OCI-LY1 (cell line): ENCODE measurements at regions not wholly inside any gene's neighbourhood (a gene's known extent, or its start where the extent isn't known, plus 50 kb on each side); places are given as distances from the start of the nearest gene placed in this dataset.
"Not testable (repeated sequence)": the region's sequence is repeated elsewhere in the genome, so short reads cannot be mapped to it uniquely, and the experiment has no call there.

Experiments used
- H2AFZ ChIP-seq: fragments of 200-600 bp; sonication (generic), shearing (Covaris generic); 2 replicates; pipeline ENCODE4 v1.6.0; 2014; ENCODE audit warnings: antibody characterized with exemption, mild to moderate bottlenecking, low read length
- H3F3A ChIP-seq: fragments of 200-600 bp; sonication (generic), shearing (Covaris generic); 2 replicates; pipeline ENCODE4 v1.6.0; 2014; ENCODE audit warnings: mild to moderate bottlenecking, antibody characterized with exemption, low read length, moderate library complexity; ENCODE audit not compliant: insufficient read depth
- H3K27ac ChIP-seq: fragments of 200-600 bp; sonication (generic); 2 replicates; pipeline ENCODE4 v1.5.1; 2014; ENCODE audit warnings: low read length, mixed run types, mild to moderate bottlenecking, low read depth; ENCODE audit not compliant: poor library complexity, severe bottlenecking
- H3K27me3 ChIP-seq: fragments of 200-600 bp; sonication (generic); 2 replicates; pipeline ENCODE4 v1.6.0; 2014; ENCODE audit warnings: antibody characterized with exemption, mild to moderate bottlenecking, low read length, moderate library complexity; ENCODE audit not compliant: insufficient read depth
- H3K36me3 ChIP-seq: fragments of 200-600 bp; sonication (generic); 2 replicates; pipeline ENCODE4 v1.6.1; 2014; ENCODE audit warnings: mild to moderate bottlenecking, antibody characterized with exemption, low read length, moderate library complexity, mixed read lengths; ENCODE audit not compliant: insufficient read depth
- H3K4me1 ChIP-seq: fragments of 200-600 bp; sonication (generic); 2 replicates; pipeline ENCODE4 v1.5.1; 2014; ENCODE audit warnings: mild to moderate bottlenecking, low read length, moderate library complexity; ENCODE audit not compliant: insufficient read depth, severe bottlenecking
- H3K4me2 ChIP-seq: fragments of 200-600 bp; sonication (generic), shearing (Covaris generic); 2 replicates; pipeline ENCODE4 v1.6.1; 2014; ENCODE audit warnings: low read length
- H3K4me3 ChIP-seq: fragments of 200-600 bp; sonication (generic); 2 replicates; pipeline ENCODE4 v1.5.1; 2014; ENCODE audit warnings: low read length, low read depth, mild to moderate bottlenecking, mixed read lengths; ENCODE audit not compliant: poor library complexity, severe bottlenecking
- H3K79me2 ChIP-seq: fragments of 200-600 bp; shearing (Covaris generic); 2 replicates; pipeline ENCODE4 v1.6.1; 2016; ENCODE audit warnings: mixed run types, low read length, mixed read lengths; ENCODE audit not compliant: insufficient read depth
- H3K9ac ChIP-seq: fragments of 200-600 bp; sonication (generic), shearing (Covaris generic); 2 replicates; pipeline ENCODE4 v1.6.1; 2014; ENCODE audit warnings: mild to moderate bottlenecking, low read length, mixed read lengths
- H3K9me2 ChIP-seq: fragments of 200-600 bp; sonication (generic), shearing (Covaris generic); 2 replicates; pipeline ENCODE4 v1.6.1; 2014; ENCODE audit warnings: low read depth, mild to moderate bottlenecking, low read length, mixed read lengths
- H3K9me3 ChIP-seq: fragments of 200-600 bp; shearing (Covaris generic); 2 replicates; pipeline ENCODE4 v1.6.1; 2014; ENCODE audit warnings: low read length, mixed read lengths
- H4K20me1 ChIP-seq: fragments of 200-600 bp; sonication (generic), shearing (Covaris generic); 2 replicates; pipeline ENCODE4 v1.6.0; 2016; ENCODE audit warnings: mild to moderate bottlenecking, low read length; ENCODE audit not compliant: insufficient read depth
- EZH2 ChIP-seq: fragments of 200-600 bp; sonication (generic), shearing (Covaris generic); IDR thresholded peaks from 2 replicates; pipeline ENCODE4 v1.8.0; 2017; ENCODE audit warnings: borderline replicate concordance, mixed run types, mild to moderate bottlenecking, antibody characterized with exemption, low read length, moderate library complexity, mixed read lengths
- TF ChIP-seq, protein P1 (sequence below): fragments of 200-600 bp; sonication (generic), shearing (Covaris generic); IDR thresholded peaks from 2 replicates; pipeline ENCODE4 v1.5.1; 2017; ENCODE audit warnings: mild to moderate bottlenecking, antibody characterized with exemption, low read length, moderate library complexity, mixed read lengths

DNA sequence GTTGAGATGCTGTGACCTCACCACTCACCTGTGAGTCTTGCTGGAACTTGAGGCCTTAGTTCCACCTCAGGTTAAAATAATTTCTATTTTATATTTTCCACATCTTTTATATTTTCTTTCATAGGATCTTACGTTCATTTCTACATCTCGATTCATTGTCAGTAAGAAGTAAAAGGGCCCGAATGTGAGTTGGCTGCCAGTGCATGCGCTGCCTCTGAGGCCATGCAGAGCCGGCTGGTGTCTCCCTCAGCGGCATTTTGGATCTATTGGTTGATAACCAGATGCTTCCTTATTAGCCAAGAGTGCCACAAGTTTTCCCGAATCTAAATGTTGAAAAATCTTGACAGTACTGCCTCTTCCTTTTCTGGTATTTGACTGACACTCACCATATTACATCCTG, 347.3 kb downstream of the TEX29 start:
- TF ChIP-seq EZH2, result no peak
- TF ChIP-seq, protein P1, sequence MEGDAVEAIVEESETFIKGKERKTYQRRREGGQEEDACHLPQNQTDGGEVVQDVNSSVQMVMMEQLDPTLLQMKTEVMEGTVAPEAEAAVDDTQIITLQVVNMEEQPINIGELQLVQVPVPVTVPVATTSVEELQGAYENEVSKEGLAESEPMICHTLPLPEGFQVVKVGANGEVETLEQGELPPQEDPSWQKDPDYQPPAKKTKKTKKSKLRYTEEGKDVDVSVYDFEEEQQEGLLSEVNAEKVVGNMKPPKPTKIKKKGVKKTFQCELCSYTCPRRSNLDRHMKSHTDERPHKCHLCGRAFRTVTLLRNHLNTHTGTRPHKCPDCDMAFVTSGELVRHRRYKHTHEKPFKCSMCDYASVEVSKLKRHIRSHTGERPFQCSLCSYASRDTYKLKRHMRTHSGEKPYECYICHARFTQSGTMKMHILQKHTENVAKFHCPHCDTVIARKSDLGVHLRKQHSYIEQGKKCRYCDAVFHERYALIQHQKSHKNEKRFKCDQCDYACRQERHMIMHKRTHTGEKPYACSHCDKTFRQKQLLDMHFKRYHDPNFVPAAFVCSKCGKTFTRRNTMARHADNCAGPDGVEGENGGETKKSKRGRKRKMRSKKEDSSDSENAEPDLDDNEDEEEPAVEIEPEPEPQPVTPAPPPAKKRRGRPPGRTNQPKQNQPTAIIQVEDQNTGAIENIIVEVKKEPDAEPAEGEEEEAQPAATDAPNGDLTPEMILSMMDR, result no peak
- no peak overlapping the region for H2AFZ ChIP-seq
- H3K9ac ChIP-seq, result no peak overlapping the region
- H3F3A ChIP-seq, result no peaks in the 10 kb centered on the region
- no peaks in the 10 kb centered on the region for H3K27me3 ChIP-seq
- no peak overlapping the region for H3K27ac ChIP-seq
- no peak overlapping the region for H3K4me3 ChIP-seq
- no peaks in the 10 kb centered on the region for H4K20me1 ChIP-seq
- no peaks in the 10 kb centered on the region for H3K79me2 ChIP-seq
- no peaks in the 10 kb centered on the region for H3K36me3 ChIP-seq
- no peaks in the 10 kb centered on the region for H3K9me3 ChIP-seq
- no peaks in the 10 kb centered on the region for H3K4me1 ChIP-seq
- H3K4me2 ChIP-seq, result no peak overlapping the region
- H3K9me2 ChIP-seq, result no peaks in the 10 kb centered on the region

DNA sequence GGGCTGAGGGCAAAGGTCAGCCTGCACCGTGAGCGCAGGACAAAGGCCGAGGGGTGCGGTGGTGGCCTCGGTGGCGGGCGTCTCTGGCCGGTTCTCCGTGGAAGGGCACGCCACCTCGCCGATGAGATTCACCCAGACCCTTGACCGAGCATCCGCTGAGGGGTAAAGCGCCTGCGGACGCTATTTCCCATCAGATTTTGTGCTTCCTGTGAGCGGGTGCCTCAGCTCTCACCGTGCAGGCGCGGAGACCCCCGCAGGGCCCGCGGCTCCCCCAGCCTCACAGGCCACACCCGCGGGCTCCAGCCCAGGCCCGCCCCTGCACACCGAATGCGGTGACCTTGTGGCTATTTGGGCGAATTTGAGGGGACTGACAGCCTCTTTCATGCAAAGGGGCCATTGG, 348.0 kb downstream of the TEX29 start:
- Histone ChIP-seq H3K9me3 (no peaks in the 10 kb centered on the region), H3K27me3 (no peaks in the 10 kb centered on the region), H3K9ac (no peak overlapping the region), H3K27ac (no peak overlapping the region), H3K9me2 (no peaks in the 10 kb centered on the region), H3K4me1 (no peaks in the 10 kb centered on the region), H4K20me1 (no peaks in the 10 kb centered on the region), H3K4me3 (no peak overlapping the region), H3K79me2 (no peaks in the 10 kb centered on the region), H3K36me3 (no peaks in the 10 kb centered on the region), H2AFZ (no peak overlapping the region), H3F3A (no peaks in the 10 kb centered on the region), H3K4me2 (no peak overlapping the region)
- TF ChIP-seq EZH2, result no peak
- TF ChIP-seq, protein P1, result no peak

DNA sequence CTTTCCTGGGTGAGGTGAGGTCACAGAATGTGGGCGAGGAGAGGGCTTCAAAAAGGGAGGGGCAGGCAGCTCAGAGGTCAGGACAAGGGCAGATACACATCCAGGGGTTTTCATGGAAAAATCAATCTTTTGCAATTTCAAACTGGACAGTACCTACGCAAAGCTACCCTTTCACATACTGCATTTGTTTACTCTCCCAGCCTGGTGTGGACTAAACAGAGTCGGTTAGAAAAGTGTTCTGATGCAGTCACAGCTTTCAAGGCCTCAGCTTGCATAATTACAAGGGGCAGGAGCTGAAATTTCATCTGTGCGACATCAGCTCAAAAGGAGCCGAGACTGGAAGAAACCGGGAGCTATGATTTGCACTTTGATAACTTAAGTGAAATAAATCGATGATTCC, 351.8 kb downstream of the TEX29 start:
- H3K4me3 ChIP-seq, H4K20me1 ChIP-seq, H3K9ac ChIP-seq, H3K79me2 ChIP-seq, H3K27ac ChIP-seq, H3K27me3 ChIP-seq, H3K36me3 ChIP-seq, H3F3A ChIP-seq, H3K9me3 ChIP-seq, H3K4me1 ChIP-seq, H3K9me2 ChIP-seq, H3K4me2 ChIP-seq, H2AFZ ChIP-seq: not testable (repeated sequence)

DNA sequence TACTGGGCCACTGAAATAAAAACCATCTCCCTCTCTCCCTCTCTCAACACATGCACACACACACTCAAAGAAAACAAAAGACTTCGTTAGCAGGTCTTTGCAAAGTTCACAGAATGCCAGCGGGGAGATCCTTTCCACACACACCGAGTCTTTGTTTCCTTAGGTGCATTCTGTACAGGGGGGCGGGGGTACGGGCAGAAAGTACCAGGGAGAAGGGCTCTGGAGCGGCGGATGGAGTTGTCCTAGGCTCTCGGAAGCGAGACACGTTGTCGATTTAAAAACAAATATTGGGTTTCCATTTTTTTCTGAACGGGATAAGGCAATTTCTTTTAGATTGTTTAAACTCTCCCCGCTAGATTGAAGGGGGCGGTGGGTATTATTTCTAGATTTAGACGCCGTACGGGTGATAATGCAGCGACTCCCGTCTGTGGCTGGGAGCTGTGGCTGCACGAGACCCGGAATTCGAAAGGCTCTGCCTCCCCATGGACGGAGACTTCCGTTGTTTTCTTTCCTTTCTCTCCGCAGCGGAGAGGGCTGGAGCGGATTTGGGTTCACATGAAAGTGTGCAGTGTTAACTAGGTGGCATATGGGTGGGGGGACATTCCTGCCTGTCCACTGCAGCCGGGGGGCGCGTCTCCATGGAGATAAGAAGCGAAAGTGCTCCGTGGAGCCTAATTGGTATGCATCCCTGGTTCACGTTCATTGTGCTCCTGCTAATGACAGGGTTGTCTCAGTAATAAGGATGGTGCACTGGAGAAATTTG, 357.9 kb downstream of the TEX29 start:
- H3K9me2 ChIP-seq, result not testable (repeated sequence)

DNA sequence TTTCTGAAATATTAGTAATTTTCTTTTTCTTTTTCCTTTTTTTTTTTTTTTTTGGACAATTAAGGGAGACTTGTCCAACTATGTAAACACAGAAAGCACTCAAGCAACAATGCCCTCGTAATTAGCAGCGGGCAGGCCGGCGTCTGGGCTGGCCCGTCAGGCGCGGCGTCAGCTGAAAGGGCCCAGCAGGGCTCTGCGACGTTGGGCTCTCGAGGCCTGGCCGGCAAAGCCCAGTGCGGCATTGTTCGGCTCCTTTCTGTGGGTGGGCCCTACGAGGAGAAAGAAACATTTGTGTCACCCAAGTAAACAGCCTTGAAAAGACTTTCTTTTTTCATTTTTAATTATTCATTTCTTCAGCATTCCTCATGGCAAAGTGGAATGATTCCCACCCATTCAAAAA, 359.2 kb downstream of the TEX29 start:
- not testable (repeated sequence) for H3K79me2 ChIP-seq, H4K20me1 ChIP-seq, H2AFZ ChIP-seq, H3K9ac ChIP-seq, H3K4me3 ChIP-seq, H3F3A ChIP-seq, H3K27me3 ChIP-seq, H3K4me1 ChIP-seq, H3K9me2 ChIP-seq, H3K9me3 ChIP-seq, H3K36me3 ChIP-seq, H3K27ac ChIP-seq, H3K4me2 ChIP-seq

More for the DNA sequence above, 357.9 kb downstream of the TEX29 start:
- H3K9me3 ChIP-seq, H3K4me2 ChIP-seq, H3K4me1 ChIP-seq, H3K4me3 ChIP-seq, H2AFZ ChIP-seq, H3K9ac ChIP-seq, H4K20me1 ChIP-seq, H3K36me3 ChIP-seq, H3F3A ChIP-seq, H3K27me3 ChIP-seq, H3K79me2 ChIP-seq, H3K27ac ChIP-seq: not testable (repeated sequence)

DNA sequence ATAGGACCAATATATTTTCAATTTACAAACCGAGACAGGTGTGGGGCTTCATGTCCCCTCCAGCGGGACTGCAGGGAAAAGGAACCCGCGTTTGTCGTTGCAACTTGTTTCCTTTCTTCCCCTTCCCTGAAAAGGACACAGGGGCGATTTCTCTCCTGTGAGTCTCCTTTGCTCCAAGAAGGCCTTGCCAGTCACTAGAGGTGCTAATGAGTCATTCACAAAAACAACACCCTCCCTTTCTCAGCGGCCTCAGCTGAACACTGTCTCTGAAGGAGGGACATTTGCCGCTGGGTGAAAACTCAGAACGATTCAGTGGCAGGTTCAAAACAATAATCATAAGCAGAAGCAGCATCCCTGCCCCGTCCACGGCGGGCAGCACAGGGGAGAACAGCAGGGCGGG, 359.7 kb downstream of the TEX29 start:
- not testable (repeated sequence) for H3K27me3 ChIP-seq, H3F3A ChIP-seq, H3K4me3 ChIP-seq, H3K4me2 ChIP-seq, H3K9me2 ChIP-seq, H3K36me3 ChIP-seq, H3K9me3 ChIP-seq, H3K4me1 ChIP-seq, H3K27ac ChIP-seq, H4K20me1 ChIP-seq, H3K79me2 ChIP-seq, H3K9ac ChIP-seq, H2AFZ ChIP-seq
